OCI-LY7 (cell line): ENCODE measurements at regions not wholly inside any gene's neighbourhood (a gene's known extent, or its start where the extent isn't known, plus 50 kb on each side); places are given as distances from the start of the nearest gene placed in this dataset.

Experiments
- BruUV-seq: library from RNA; stranded (reverse); fragments of 400-500 nt; replicated peaks from 2 replicates; lab custom pipeline; 2021; lab: Mats Ljungman, UMichigan
- CTCF ChIA-PET: fragments of 300-600 bp; sonication (Branson Sonifier 250); formaldehyde crosslinking; loops from one replicate; lab custom pipeline; 2022; ENCODE audit warnings: antibody characterized with exemption; ENCODE audit not compliant: unreplicated experiment; lab: Charles Lee
- POLR2A ChIA-PET: fragments of 300-600 bp; sonication (Branson Sonifier 250); formaldehyde crosslinking; loops from one replicate; lab custom pipeline; 2022; ENCODE audit warnings: antibody characterized with exemption; lab: Charles Lee
- DNase-seq: peaks from one replicate; pipeline ENCODE4 v3.0.0-alpha.2; 2015; ENCODE audit warnings: low spot score
- H2AFZ ChIP-seq: fragments of 200-600 bp; sonication (generic), shearing (Covaris generic); 2 replicates; pipeline ENCODE4 v1.6.1; 2014; ENCODE audit warnings: mild to moderate bottlenecking, antibody characterized with exemption, low read length, moderate library complexity
- H3K27ac ChIP-seq: fragments of 200-600 bp; sonication (generic); 2 replicates; pipeline ENCODE4 v1.5.1; 2014; ENCODE audit warnings: mixed run types, low read depth, mild to moderate bottlenecking, moderate library complexity, low read length, inconsistent platforms; ENCODE audit not compliant: poor library complexity, severe bottlenecking
- H3K36me3 ChIP-seq: fragments of 200-600 bp; sonication (generic); 2 replicates; pipeline ENCODE4 v1.6.1; 2014; ENCODE audit warnings: mild to moderate bottlenecking, antibody characterized with exemption, low read length, moderate library complexity, mixed read lengths; ENCODE audit not compliant: insufficient read depth
- H3K4me1 ChIP-seq: fragments of 200-600 bp; sonication (generic); 2 replicates; pipeline ENCODE4 v1.5.1; 2014; ENCODE audit warnings: mild to moderate bottlenecking, low read length; ENCODE audit not compliant: insufficient read depth, poor library complexity, severe bottlenecking
- H3K4me2 ChIP-seq: fragments of 200-600 bp; sonication (generic); 2 replicates; pipeline ENCODE4 v1.6.1; 2014; ENCODE audit warnings: mild to moderate bottlenecking, low read length
- H3K4me3 ChIP-seq: fragments of 200-600 bp; sonication (generic); 2 replicates; pipeline ENCODE4 v1.5.1; 2014; ENCODE audit warnings: mild to moderate bottlenecking, low read depth, low read length; ENCODE audit not compliant: poor library complexity, severe bottlenecking
- H3K79me2 ChIP-seq: fragments of 200-600 bp; sonication (generic); 2 replicates; pipeline ENCODE4 v1.6.1; 2016; ENCODE audit warnings: low read depth, mild to moderate bottlenecking, low read length, moderate library complexity, mixed read lengths; ENCODE audit not compliant: insufficient read depth
- H3K9me2 ChIP-seq: fragments of 200-600 bp; sonication (generic); 2 replicates; pipeline ENCODE4 v1.6.1; 2016; ENCODE audit warnings: mild to moderate bottlenecking, low read length, mixed read lengths; ENCODE audit not compliant: insufficient read depth
- H3K9me3 ChIP-seq: fragments of 200-600 bp; sonication (generic); 2 replicates; pipeline ENCODE4 v1.6.1; 2014; ENCODE audit warnings: mild to moderate bottlenecking, mixed run types, low read length, mixed read lengths
- H4K20me1 ChIP-seq: fragments of 200-600 bp; sonication (generic); 2 replicates; pipeline ENCODE4 v1.6.1; 2014; ENCODE audit warnings: mild to moderate bottlenecking, antibody characterized with exemption, low read length, moderate library complexity, mixed read lengths; ENCODE audit not compliant: insufficient read depth
- CTCF ChIP-seq: fragments of 200-600 bp; sonication (generic); conservative IDR thresholded peaks from 2 replicates; pipeline ENCODE4 v1.5.1; 2014; ENCODE audit warnings: mild to moderate bottlenecking, antibody characterized with exemption, low read length, moderate library complexity, mixed read lengths
- EZH2phosphoT487 ChIP-seq: fragments of 200-600 bp; sonication (generic); IDR thresholded peaks from 2 replicates; pipeline ENCODE4 v1.6.1; 2018; ENCODE audit warnings: low read depth, borderline replicate concordance, mild to moderate bottlenecking, mixed run types, antibody characterized with exemption, low read length, moderate library complexity, mixed read lengths
- intact Hi-C: fragments of 100-400 bp; cut with micrococcal nuclease; formaldehyde crosslinking; loops from one replicate; pipeline ENCODE4 v1.10.0; 2022; ENCODE audit not compliant: unreplicated experiment

- no peak overlapping the region for H3K4me3 ChIP-seq
- no peaks in the 10 kb centered on the region for H4K20me1 ChIP-seq
- TF ChIP-seq CTCF (no peak), EZH2phosphoT487 (no peak)
- no peaks in the 10 kb centered on the region for H3K79me2 ChIP-seq
- DNase-seq, result no peak
- ChIA-PET CTCF (no interaction called here), POLR2A (interaction anchor here (0.8 to 1.7 kb wide), 9 partner anchors 9 to 306 kb away, joined by 3 to 7 read pairs (median 4); no protein-coding TSS in a partner anchor)
- intact Hi-C loops, result loop anchor here (5.0 to 10.0 kb wide), 2 partner anchors 81 to 416 kb away; no protein-coding TSS in a partner anchor
- no peak overlapping the region for H3K27ac ChIP-seq
- no peaks in the 10 kb centered on the region for H3K9me3 ChIP-seq
- no peaks in the 10 kb centered on the region for H3K9me2 ChIP-seq
- no peak overlapping the region for H3K4me2 ChIP-seq
- peaks cover 17% of the 10 kb centered on the region for H3K4me1 ChIP-seq
- H2AFZ ChIP-seq, result no peak overlapping the region
- no peaks in the 10 kb centered on the region for H3K36me3 ChIP-seq
- BruUV-seq, result no TSS peak
Measured at GRCh38 chr13:50388481-50388880, 373.2 kb downstream of the KCNRG start.

GRCh38 chr13:50389726-50390125 lies 374.5 kb downstream of the KCNRG start:
- ChIA-PET POLR2A (interaction anchor here (0.6 to 1.7 kb wide), 6 partner anchors 12 to 482 kb away, joined by 3 to 7 read pairs (median 4); no protein-coding TSS in a partner anchor), CTCF (no interaction called here)
- Histone ChIP-seq H3K9me2 (no peaks in the 10 kb centered on the region), H3K36me3 (no peaks in the 10 kb centered on the region), H3K79me2 (no peaks in the 10 kb centered on the region), H3K27ac (no peak overlapping the region), H3K4me1 (peaks cover 17% of the 10 kb centered on the region), H4K20me1 (no peaks in the 10 kb centered on the region), H3K4me2 (no peak overlapping the region), H3K4me3 (no peak overlapping the region), H3K9me3 (no peaks in the 10 kb centered on the region), H2AFZ (no peak overlapping the region)
- TF ChIP-seq CTCF, result no peak
- BruUV-seq, result no TSS peak
- intact Hi-C loops, result loop anchor here (5.0 to 10.0 kb wide), 2 partner anchors 82 to 415 kb away; no protein-coding TSS in a partner anchor
- DNase-seq, result no peak

GRCh38 chr13:50390503-50391248 lies 375.4 kb downstream of the KCNRG start:
- H3K4me2 ChIP-seq, result no peak overlapping the region
- DNase-seq, result no peak
- intact Hi-C loops, result no loop called here
- H3K36me3 ChIP-seq, result no peaks in the 10 kb centered on the region
- ChIA-PET CTCF (no interaction called here), POLR2A (no interaction called here)
- H3K9me3 ChIP-seq, result no peaks in the 10 kb centered on the region
- no peaks in the 10 kb centered on the region for H3K9me2 ChIP-seq
- no peak overlapping the region for H3K27ac ChIP-seq
- H3K79me2 ChIP-seq, result no peaks in the 10 kb centered on the region
- no peak overlapping the region for H2AFZ ChIP-seq
- no TSS peak for BruUV-seq
- no peaks in the 10 kb centered on the region for H4K20me1 ChIP-seq
- peaks cover 17% of the 10 kb centered on the region for H3K4me1 ChIP-seq
- no peak overlapping the region for H3K4me3 ChIP-seq
- TF ChIP-seq CTCF, result no peak
- no peak for TF ChIP-seq EZH2phosphoT487
